Epithelial cell of prostate (primary cell): ENCODE measurements at regions not wholly inside any gene's neighbourhood (a gene's known extent, or its start where the extent isn't known, plus 50 kb on each side); places are given as distances from the start of the nearest gene placed in this dataset.
"Not testable (repeated sequence)": the region's sequence is repeated elsewhere in the genome, so short reads cannot be mapped to it uniquely, and the experiment has no call there.

Experiments used
- DNase-seq: peaks from one replicate; pipeline ENCODE4 v3.0.0-alpha.2; 2011; ENCODE audit warnings: low read depth, low spot score
- H3K27ac ChIP-seq: fragments of 450-650 bp; 2 replicates; pipeline ENCODE4 v1.5.1; 2017; ENCODE audit warnings: mild to moderate bottlenecking

- no peak overlapping the region for H3K27ac ChIP-seq
- DNase-seq, result no peak
Measured at GRCh38 chr3:73839032-73839431, 214.3 kb upstream of the PDZRN3 start.

GRCh38 chr3:73835945-73836344 is 211.2 kb upstream of the PDZRN3 start:
- no peak overlapping the region for H3K27ac ChIP-seq
- DNase-seq, result no peak

GRCh38 chr3:73832426-73832825 is 207.7 kb upstream of the PDZRN3 start:
- H3K27ac ChIP-seq, result no peak overlapping the region
- no peak for DNase-seq

DNA sequence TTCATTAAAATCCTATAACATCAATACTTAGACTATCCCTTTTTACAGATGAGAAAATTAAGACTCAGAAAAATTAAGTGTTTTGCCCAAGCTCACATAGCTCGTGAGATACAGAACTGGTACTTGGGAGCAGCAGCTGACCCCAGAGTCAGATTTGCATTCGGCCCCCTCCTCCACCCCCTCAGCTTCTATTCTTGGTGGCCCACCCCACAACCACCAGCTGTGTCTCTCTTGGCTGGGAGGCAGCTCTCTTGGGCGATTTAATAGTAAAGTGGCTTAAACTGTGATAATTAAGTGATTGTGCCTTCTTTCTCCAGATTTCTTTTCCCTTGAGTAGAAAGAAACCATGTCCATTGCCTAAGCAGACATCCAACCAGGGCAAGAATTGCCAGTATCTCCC is 203.6 kb upstream of the PDZRN3 start:
- no peak overlapping the region for H3K27ac ChIP-seq
- DNase-seq, result no peak

- DNase-seq, result no peak
- H3K27ac ChIP-seq, result no peak overlapping the region
Measured at GRCh38 chr3:73827725-73828211, 203.0 kb upstream of the PDZRN3 start.

DNA sequence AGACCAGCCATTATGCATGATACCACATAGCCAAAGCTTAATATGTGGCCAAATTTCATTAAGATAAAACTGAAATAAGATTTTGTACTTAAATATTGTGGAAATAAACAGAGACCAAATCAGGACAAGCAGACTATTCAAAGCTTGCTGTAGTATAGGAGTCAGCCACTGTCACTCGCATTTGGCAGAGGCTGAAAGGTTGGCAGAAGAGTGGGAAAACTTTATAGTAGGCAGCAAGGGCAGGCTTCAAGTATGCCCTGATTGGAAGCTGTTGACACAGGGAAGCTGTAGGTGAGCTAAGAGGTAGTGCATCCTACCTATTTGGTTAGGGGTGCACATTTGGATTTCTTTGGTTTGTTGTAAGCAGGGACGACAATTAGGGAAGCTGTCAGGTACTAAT is 202.5 kb upstream of the PDZRN3 start:
- DNase-seq, result no peak
- no peak overlapping the region for H3K27ac ChIP-seq

DNA sequence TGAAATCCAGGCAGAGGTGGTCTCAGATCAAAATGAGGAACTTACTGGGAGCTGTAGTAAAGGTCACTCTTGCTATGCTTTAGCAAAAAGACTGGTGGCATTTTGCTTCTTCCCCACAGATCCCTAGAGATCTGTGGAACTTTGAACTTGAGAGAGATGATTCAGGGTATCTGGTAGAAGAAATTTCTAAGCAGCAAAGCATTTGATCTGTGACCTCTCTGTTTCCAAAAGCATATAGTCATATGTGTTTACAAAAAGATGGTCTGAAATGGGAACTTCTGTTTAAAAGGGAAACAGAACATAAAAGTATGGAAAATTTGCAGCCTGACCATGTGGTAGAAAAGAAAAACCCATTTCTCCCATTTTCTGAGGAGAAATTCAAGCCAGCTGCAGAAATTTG is 196.2 kb upstream of the PDZRN3 start:
- DNase-seq, H3K27ac ChIP-seq: not testable (repeated sequence)

GRCh38 chr3:73820431-73820830 is 195.7 kb upstream of the PDZRN3 start:
- no peak overlapping the region for H3K27ac ChIP-seq
- no peak for DNase-seq

GRCh38 chr3:73815966-73816365 is 191.2 kb upstream of the PDZRN3 start:
- no peak for DNase-seq
- H3K27ac ChIP-seq, result no peak overlapping the region

DNA sequence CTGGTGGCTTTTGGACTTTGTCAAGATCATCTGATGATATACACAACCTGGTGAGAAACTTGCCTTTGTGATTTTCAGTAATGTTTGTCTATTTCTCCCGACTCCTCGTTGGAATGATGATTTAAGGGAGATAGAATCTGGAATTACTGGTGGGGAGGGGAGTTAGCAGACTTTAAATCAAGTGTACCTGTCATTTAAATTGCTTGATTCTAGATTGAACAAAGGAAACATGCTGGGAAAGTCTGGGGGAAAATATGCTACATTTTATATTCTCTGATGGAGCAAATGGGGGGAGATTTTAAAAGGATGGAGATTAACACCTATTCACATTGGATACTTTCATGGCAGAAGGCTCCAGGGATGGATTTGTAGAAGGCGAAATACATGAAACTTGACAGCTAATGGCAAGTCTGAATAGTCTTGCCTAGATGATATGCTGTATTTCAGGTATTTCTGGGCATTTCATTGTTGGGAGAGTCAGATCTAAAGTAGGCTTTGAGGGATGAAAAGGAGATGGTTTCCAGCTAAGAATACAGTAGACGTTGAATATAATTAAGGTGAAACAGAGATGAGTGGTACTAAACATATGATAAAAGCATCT is 189.1 kb upstream of the PDZRN3 start:
- DNase-seq, result no peak
- no peak overlapping the region for H3K27ac ChIP-seq

DNA sequence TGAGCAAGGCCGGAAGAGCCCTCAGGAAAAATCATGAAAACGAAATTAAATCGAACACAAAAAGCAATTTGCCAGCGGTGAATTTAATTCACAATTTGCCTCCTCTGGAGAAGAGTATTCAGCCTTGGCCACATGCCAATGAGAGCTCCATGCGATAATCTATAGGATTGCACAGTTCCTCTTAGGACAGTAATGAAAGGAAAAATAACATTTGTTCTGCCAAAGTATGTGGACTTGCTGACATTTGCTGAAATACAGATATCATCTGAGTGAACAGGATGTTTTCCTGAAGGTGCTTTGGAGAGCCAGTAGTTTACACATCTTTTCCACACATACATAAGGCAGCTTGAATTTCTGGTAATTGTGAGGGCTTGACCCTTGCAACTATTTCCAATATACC is 188.6 kb upstream of the PDZRN3 start:
- H3K27ac ChIP-seq, result no peak overlapping the region
- DNase-seq, result no peak

GRCh38 chr3:73812054-73812453 is 187.3 kb upstream of the PDZRN3 start:
- DNase-seq, result no peak
- no peak overlapping the region for H3K27ac ChIP-seq

- peak overlapping the region; percentile 94 for H3K27ac ChIP-seq
Measured at GRCh38 chr3:73808862-73809509, 184.2 kb upstream of the PDZRN3 start.

GRCh38 chr3:73805435-73805834 is 180.7 kb upstream of the PDZRN3 start:
- no peak for DNase-seq
- no peak overlapping the region for H3K27ac ChIP-seq

More at GRCh38 chr3:73808862-73809509, 184.2 kb upstream of the PDZRN3 start:
- peak; percentile 56 for DNase-seq

DNA sequence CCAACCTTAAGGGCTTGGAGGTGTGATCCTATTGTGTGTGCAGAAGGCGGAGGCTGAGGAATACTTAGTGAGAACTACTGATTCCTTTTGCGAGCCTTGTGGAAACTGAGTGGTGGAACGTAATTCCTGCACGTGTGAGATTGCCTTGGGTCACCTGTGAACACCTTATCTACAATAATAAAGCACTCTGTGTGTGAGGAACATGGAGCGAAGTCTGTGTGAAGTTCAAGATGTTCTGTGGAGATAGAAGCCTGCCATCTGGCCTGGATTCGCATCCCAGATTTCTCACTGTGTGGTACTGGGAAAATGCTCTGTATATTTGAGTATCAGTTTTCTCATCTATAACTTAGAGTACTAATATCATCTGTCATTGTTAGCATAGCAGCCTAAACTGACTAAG is 179.5 kb upstream of the PDZRN3 start:
- DNase-seq, result no peak
- no peak overlapping the region for H3K27ac ChIP-seq

- DNase-seq, result no peak
- no peak overlapping the region for H3K27ac ChIP-seq
Measured at GRCh38 chr3:73801444-73801843, 176.7 kb upstream of the PDZRN3 start.

- H3K27ac ChIP-seq, result no peak overlapping the region
- no peak for DNase-seq
Measured at GRCh38 chr3:73797311-73797710, 172.6 kb upstream of the PDZRN3 start.

GRCh38 chr3:73796382-73796781 is 171.6 kb upstream of the PDZRN3 start:
- no peak for DNase-seq
- no peak overlapping the region for H3K27ac ChIP-seq

GRCh38 chr3:73791356-73791755 is 166.6 kb upstream of the PDZRN3 start:
- DNase-seq, result no peak
- no peak overlapping the region for H3K27ac ChIP-seq

DNA sequence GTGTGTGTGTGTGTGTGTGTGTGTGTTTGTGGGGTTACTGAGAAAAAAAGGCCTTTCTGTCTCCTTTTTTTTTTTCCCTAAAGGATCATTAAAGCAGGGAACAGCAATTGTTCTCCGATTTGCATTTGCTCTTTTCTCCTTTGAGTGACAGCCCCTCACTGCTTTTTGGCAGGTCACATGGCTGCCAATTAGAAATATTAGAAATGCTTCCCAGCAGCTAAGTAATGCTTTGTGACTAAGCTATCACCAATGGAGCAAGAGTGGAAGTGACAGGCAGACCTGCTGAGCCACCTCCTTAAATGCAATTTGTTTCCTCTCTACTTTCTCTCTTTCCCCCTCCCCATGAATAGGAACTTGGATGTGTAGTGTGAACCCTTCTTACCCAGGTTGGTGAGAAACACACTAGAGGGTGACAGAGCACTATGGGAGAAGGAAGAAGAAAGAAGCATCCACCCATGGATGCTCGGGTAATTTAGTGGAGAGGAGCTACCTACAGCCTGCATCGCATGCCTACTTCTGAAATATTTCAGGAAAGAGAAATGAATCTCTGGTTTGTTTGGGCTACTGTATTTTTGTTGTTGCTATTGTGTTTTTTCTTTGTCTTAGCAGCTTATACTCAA is 165.2 kb upstream of the PDZRN3 start:
- no peak overlapping the region for H3K27ac ChIP-seq

DNA sequence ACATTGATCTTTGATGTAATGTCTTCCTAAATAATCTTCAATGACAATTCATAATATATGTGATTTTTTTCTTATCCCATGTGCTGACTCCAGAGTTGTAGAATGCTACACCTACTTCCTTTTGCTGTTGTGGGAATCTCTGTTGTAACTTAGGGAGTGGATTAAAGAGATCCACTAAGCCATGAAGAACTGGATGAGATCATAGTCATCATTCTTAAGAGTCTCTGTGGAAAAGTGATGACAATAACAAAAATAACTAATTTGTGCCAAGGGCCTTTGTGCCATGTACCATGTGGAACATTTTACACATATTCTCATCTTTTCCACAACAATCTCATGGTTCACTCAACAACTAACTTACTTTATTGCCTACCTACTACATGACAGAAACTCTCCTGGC is 162.9 kb upstream of the PDZRN3 start:
- peak overlapping the region; percentile 77 for H3K27ac ChIP-seq
- DNase-seq, result no peak

More for the DNA sequence above, 165.2 kb upstream of the PDZRN3 start:
- DNase-seq, result no peak

DNA sequence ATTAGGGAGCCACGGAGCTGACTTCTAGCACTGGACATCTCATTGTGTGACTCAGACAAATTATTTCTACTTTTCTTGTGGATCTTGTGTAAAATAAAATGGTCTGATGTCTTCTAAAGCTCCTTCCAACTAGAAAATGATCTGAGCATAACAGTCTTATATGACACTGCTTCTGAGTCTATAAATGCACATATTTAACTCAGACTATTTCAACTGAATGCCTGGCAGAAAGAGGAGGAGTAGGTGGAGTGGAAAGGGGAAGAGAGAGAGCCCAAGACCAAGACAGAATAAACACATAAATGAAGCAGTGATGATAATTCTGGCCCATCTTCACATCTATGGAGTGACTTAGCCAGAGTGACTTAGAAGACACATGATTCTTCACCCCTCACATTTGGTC is 162.3 kb upstream of the PDZRN3 start:
- peak overlapping the region; percentile 77 for H3K27ac ChIP-seq
- no peak for DNase-seq
